Testis (tissue), 2 donors: ENCODE measurements at regions not wholly inside any gene's neighbourhood (a gene's known extent, or its start where the extent isn't known, plus 50 kb on each side); places are given as distances from the start of the nearest gene placed in this dataset.

ENCODE experiments used
- CTCF ChIP-seq, 3 experiments: fragments of 450-650 bp in 2 of 3; fragments of 200-600 bp in 1 of 3; sonication (generic) in 1 of 3; IDR thresholded peaks; one replicate each; pipeline ENCODE4 v1.5.1; 2016 to 2019; ENCODE audit warnings: antibody characterized with exemption in 3 of 3, mild to moderate bottlenecking in 2 of 3, moderate library complexity in 1 of 3
- POLR2A ChIP-seq: fragments of 450-650 bp; IDR thresholded peaks from one replicate; pipeline ENCODE4 v1.6.1; 2017; ENCODE audit warnings: antibody characterized with exemption, mild to moderate bottlenecking, moderate library complexity

- TF ChIP-seq CTCF (IDR thresholded peaks at IDR 0.05) = no peak
- TF ChIP-seq POLR2A = no peak
These were observed 80.0 kb upstream of the CHST15 start for GRCh38 chr10:124173298-124173900.
